ENCODE measurements at regions not wholly inside any gene's neighbourhood (a gene's known extent, or its start where the extent isn't known, plus 50 kb on each side); places are given as distances from the start of the nearest gene placed in this dataset.
"Not testable (repeated sequence)": the region's sequence is repeated elsewhere in the genome, so short reads cannot be mapped to it uniquely, and the experiment has no call there.

DNA sequence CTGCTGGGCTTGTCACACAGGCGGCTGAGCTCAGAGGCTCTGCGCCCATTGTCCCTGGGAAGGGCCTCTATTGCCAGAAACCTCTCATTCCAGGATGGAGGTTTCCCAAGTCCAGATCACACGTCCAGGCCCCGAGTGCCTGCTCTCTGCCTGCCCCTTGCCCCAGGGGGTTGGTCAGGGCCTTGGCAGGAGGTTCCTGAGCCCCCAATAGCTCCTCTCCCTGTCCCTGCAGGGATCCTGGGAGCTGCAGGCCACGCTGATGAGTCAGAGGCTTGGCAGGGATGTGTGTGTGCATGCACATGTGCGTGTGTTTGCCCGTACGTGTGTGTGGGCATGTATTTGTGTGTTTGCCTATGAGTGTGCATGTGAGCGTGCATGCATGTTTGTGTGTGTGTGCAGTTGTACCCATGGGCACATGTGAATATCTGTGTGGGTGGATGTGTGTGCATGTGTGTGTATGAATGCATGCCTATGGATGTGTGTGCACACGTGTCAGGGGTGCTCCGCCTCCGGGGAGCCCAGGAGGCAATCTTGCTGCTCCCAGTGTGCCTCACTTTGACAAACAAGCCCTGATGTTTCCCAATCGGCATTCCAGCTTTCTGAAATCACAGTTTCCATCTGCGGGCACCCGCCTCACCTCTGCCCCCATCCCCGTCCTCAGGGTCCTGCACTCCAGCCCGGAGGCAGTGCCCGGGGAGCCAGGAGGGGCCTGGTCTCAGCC lies 98.4 kb upstream of the GSE1 start:
- DNase-seq (ENCODE audit: low read depth in 2 of 2), result peak; percentile 83 to 87

DNA sequence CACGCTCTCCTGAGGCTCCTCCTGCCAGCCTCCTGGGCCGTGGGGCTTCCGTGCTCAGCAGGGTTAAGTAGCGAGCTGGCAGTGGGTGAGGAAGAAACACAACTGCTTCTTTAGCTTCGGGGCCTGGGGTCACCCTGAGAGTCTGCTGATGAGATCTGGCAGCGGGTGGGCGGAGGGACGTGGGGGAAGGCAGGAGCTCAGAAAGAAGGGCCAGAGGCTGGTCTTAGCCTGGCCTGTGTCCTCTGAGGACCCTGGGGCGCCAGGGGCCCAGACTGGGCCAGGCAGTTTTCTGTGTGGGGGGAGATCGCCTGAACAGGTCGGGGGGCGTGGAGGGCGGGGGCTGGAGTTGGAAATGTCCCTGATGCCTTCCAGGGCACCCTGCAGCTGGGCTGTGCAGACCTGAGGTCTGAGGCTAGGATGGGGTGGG lies 97.8 kb upstream of the GSE1 start:
- no peak for DNase-seq (ENCODE audit: low read depth in 2 of 2)

DNA sequence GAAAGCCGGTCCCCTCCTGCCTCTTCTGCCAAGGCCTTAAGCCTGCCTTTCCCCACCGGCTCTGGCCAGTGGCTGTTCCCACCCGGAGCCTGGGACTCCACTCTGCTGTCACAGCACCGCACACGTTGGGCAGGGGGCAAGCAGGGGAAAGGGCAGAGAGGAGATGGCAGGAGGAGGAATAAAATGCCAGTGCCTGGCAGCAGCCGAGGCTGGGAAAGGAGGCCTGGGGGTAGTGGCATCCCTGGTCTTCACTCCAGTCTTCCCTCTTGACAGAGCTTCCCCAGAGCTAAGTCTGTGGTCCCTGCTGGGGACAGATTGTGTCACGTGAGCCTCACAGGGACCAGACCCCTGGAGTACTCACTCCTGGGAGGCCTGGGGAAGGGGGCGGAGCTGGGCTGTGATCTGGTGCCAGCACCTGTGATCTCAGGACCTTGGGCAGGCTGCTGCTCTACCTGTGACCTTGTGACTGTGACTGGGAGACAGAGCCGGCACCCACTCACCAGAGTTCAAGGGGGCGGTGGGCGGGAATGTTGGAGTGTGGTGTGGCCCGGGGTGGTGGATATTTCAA lies 97.2 kb upstream of the GSE1 start:
- no peak for DNase-seq (ENCODE audit: low read depth in 2 of 2)

DNA sequence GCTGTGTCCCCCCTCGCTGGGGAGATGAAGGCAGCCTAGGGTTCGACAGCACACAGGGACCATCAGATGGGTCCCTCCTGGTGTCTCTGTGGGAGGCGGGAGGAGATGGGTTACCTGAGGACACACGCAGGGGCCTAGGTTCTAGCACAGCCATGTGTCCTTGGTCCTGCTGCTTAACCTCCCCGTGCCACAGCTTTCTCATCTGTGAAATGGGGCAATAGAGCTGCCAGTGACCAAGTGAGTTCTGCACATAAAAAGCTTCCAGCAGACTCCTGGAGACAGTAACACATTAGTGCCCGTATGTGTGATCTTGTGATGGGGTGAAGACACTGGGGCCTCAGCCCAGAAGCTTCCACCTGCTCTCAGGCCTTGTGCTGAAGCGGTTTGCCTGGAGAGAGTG lies 96.0 kb upstream of the GSE1 start:
- DNase-seq (ENCODE audit: low read depth in 2 of 2), result no peak

DNA sequence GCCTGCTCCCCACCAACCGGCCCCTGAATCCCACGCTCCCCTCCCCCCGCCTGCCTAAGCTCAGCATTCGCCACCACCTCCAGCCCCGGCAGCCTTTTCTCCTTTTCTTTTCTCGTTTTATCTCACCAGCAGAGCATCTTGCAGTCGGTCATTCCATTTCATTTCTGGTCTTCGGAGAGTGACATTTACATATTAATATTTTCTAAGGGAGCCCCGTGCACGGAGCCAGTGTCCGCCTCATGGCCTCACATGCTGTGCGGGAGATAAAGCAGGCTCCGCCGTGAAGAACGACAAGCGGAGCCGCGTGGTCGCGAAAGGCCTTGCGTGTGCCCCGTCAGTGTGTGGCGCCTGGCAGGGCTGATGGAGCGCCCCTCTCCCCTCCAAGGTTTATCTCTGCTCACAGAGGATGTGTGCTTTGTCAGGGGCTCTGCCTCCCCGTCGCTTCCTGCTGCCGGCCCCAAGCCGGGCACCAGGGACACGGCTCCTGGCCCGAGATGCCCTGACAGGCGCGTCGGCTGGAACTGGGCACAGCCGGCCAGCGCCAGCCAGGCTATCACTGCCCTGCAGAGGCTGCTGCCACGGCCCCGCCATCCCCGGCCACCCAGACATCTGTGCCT lies 95.5 kb upstream of the GSE1 start:
- DNase-seq (ENCODE audit: low read depth in 2 of 2), result no peak

DNA sequence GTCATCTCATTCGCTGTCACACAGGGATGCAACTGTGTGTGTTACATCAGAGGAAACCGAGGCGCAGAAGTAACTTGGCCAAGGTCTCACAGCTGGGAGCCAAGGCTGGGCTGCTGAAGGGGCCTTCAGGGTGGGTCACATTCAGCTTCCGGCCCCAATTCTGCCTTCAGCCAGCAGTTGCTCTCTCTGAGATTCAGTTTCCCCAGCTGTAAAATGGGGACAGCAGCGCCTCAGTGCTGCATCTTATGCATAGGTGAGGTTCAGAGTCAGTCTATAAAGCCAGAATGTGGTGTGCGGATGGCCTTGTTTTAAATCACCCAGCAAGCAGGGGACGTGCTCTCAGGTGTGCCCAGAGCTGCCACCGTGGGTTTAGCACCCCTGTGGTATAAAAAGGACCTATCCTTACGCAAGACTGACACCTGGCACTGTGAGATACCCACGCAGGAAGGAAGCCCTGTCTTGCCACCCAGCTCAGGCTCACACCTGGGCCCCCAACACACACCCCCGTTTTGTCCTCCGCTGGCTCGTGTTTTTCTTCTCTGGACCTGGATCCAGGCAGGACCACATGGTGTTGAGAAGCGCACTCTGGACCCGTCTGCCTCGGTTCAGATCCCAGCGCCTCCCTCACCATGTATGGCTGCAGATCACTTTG lies 94.6 kb upstream of the GSE1 start:
- no peak for DNase-seq (ENCODE audit: low read depth in 2 of 2)

DNA sequence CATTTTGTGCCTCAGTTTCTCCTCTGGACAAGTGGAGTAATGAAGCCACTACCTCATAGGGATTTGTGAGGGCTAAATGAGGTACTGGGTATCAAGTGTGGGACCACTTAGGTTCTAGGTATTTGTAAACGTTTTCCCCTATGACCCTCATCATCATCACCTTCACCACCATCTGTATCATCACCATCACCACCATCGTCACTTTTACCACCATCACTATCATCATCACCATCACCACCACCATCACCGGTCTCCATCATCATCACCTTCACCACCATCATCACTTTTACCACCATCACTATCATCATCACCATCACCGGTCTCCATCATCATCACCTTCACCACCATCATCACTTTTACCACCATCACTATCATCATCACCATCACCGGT lies 94.1 kb upstream of the GSE1 start:
- DNase-seq (ENCODE audit: low read depth in 2 of 2), result not testable (repeated sequence)

DNA sequence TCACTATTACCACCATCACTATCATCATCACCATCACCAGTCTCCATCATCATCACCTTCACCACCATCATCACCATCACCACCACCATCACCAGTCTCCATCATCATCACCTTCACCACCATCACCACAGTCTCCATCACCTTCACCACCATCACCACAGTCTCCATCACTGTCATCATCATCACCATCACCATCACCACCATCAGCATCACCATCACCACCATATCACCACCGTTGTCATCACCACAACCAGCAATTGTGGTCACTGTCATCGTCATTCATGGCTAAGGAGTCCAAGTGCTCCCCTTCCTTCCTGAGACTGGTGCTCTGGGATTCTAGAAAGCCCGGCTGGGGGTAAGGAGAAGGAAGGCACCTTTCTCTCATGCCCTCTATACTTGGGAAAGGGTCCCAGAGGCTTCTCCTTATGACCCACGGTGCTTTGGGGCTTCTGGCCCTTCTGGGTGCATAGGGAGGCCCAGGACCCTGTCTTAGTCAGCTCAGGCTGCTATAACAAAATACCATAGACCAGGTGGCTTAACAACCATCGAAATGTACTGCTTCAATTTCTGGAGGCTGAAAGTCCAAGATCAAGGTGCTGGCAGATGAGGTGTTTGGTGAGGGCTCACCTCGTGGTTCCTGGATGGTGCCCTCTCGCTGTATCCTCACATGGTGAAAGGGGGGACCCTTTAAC lies 93.4 kb upstream of the GSE1 start:
- no peak for DNase-seq (ENCODE audit: low read depth in 2 of 2)

DNA sequence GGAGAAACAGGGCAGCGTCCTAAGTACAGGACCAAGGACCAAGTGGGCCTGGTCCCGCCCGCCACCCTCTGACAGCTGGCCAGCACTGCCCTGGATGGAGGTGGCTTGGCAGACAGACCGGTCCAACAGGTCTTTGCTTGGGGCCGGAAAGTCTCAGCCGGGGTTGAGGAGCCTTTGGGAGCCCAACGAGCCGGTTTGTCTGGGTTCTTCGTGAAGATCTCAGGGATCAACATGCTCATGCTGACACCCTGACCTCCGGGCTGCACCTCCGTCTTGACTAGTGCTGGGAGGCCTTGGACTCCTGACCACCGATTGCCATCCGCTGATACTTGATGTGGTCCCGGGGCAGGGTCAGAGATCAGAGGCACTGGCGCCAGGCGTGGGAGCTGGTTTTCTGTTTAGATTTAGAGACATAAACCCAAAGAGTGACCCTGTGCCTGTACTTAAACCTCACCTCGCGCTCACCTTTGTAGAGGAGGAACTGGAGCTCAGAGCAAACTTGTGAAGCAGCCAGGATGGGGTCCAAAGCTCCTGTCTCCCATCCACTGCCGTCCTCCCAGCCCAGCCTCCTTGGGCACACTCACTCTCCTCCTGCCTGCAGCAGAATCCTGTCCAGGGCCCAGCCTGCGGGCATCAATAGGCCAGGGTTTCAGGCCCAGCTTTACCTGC lies 92.1 kb upstream of the GSE1 start:
- DNase-seq (ENCODE audit: low read depth in 2 of 2), result no peak

DNA sequence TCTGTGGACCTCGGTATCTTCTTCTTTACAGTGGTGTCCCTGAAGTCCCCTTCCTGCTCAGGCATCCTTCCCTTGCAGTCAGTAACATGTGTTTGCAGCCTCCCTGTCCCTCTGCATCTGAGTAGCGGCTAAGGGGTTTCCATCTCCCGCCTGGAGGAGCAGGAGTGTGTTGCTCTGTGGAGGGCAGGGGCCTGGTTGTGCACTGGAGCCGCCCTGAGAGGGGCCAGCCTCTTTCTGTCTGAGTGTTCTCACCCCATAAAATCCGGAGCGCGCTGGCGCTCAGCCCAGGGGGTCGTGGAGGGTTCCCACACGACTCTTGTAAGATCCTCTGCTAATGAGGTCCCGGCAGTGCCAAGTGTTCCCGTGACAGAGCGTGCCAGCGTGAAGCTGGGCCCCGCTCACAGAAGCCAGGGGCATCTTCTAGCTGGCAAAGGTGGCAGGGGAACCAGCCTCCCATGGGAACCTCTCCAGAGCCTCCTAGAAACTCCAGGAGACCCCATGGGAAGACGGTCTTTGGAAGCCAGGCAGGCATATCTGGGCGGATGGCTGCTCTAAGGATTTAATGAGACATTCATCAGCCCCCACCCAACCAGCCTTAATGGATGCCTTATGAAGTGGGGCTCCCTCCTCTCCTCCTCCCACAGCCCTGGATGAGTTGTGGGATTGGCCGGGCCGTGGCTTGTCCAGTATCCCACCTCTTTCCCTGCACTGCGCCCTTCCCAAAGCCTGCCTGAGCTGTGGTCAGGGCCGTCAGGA lies 91.4 kb upstream of the GSE1 start:
- no peak for DNase-seq (ENCODE audit: low read depth in 2 of 2)

DNA sequence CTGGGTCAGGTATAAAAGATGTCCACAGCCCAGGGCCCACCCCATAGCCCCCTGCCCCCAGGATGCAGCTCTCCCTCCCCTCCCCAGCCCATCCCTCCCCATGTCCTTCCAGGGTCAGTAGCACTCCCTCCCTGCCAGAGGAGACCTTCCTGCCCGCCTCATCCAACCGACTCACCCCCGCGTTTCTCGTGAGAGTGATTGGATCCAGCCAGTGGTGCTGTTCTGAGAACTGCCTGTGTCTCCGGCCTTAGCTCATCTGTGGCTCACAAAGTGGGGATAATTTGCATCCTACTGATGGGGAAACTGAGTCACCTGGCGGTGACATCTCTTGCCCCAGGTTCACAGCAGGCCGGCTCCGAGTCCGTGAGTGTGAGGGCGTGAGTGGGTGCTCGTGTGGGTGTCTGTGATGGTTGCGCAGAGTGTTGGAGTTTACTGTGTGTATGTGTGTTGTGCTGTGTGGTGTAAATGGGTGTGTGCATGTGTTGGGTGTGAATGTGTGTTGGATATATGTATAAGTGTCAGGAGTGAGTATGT lies 90.7 kb upstream of the GSE1 start:
- no peak for DNase-seq (ENCODE audit: low read depth in 2 of 2)

DNA sequence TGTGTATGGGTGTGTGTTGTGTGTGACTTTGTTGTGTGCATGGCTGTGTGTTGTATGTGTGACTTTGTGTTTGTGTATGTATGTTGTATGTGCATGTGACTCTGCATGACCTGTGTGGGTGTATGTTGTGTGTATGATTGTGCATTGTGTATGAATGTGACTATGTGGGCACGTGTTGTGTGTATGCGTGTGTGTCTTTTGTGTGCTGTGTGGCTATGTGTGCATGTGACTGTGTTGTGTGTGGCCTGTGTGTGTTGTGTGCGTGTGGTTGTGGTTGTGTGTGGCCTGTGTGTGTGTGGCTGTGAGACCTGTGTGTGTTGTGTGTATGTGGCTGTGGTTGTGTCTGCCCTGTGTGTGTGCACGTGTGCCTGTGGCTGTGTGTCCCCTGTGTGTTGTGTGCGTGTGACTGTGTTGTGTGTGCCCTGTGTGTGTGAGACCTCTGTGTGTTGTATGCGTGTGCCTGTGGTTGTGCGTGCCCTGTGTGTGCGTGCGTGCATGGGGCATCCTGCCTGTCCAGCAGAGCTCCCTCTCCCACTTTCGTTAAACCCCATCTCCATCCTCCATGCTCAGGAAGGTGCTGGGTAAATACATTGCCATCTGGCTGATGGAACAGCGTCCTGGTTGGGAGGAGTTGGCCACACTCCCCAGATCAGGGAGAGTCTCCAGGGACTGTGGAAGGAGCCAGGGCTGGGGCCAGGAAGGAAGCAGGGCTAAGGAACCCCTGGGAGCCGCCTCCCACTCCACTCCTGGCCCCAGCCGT lies 90.1 kb upstream of the GSE1 start:
- DNase-seq (ENCODE audit: low read depth in 2 of 2), result peak in 1 of 2 experiments; percentile 39

DNA sequence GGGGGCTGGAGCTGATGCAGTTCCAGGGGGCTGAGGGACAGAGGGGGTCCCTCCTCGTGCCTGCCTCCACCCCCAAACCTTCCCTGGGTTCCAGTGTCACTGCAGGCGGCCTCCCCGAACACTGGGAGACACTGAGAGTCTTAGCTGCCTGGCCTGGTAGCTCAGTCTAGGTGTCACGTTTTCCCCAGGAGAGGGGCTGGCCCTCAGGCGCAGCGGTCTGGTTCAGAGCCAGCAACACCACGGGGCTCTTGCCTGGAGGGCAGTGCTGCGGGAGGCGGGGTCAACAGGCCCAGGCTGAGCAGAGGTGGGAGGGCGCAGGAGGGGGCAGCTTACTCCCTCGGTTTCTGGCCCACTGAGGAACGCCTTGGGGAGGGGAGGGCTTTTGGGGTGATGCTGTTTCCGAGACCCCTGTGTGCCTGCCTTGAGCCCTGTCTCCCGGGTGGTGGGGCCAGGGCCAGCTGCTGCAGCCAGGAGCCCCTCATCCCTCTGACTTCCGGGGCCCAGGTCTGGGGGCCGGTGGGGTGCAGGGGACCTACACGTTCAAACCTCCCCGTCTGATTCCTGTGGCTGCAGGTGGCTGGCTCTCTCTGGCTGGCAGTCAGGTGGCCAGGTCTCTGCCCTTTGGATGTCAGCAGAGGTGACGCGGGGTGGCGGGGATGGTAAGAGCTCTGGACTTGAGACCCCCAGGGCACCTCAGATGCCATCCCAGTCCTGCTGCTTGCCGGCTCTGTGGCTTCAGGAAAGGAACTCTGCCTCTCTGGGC lies 89.3 kb upstream of the GSE1 start:
- DNase-seq (ENCODE audit: low read depth in 2 of 2), result no peak

DNA sequence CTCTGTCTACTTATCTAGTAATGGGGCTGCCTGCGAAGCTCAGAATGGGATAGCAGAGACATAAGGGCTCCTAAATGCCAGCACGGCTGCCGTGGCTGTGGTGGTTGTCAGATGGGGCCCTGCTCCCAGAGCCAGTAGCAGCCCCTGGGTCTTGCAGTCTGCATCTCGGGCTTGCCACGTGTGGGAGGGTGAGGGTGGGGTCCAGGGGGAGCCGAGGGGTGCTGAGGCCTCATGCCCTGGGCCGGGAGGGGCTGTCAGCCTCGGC lies 88.8 kb upstream of the GSE1 start:
- no peak for DNase-seq (ENCODE audit: low read depth in 2 of 2)

DNA sequence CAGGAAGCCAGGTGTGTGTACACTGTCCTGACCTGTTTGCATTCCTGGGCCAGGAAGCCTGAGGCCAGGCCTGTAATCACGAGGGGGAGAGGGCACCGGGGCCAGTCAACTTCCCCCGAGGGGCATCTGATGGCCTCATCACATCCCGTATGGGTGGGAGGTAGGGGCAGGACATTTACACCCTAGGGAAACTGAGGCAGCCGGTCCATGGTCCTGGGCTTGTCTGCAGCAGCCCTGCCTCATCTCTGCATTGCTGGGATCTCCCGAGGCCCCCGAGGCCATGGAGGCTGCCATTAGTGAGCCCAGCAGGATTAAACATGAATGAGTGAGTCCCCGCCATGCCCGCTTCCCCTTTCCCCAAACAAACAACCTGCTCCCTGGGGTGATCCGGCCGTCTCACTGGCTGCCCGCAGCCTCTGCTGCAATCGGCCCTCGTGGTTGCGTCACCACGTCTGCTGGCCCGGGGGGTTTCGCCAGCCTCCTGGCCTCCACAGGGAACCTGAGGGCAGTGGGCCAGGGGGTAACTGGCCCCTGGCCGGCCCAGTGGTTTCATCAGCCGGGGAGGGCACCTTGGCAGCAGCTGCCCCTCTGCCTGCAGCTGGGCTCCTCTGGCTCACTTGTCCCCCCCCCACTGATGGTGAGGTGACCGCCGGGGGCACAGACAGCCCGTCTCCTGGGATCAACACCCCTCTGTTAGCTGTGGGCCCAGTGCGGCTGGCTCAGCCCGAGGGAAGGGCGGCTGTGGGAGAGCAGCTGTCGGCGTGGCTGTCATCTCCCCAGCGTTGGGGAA lies 88.3 kb upstream of the GSE1 start:
- no peak for DNase-seq (ENCODE audit: low read depth in 2 of 2)

DNA sequence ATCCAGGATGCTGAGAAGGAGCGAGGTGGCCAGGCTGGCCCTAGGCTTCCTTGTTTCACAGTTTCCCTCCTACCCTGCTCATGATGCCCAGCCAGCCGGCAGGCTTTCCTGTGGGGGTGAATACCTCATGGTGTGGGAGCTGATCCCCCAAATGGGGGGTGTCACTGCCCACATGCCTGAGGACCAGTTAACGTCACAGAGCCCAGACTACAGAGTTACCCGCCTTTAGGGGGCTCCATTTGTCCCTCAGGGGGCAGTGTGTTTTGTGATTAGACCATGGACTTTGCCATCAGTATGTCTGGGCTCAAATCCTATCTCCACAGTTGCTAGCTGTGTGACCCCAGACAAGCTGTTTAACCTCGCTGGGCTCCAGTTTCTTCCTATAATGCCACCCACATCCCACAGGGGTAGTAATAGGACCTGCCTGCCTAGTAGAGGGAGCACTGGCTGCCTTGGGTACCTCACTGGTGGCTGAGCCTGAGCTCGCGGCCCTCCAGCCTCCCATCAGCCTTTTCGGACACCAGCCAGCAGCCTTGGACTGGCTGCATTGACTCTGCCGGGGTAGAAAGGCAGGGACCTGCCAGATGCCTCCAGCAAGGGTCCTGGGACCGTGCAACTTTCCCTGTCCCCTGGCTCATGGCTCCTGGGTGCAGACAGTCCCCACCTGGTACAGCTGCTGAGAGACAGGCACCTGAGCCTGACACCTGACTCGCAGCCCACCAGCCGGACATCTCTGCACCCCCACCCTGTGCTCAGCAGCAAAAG lies 87.5 kb upstream of the GSE1 start:
- no peak for DNase-seq (ENCODE audit: low read depth in 2 of 2)

DNA sequence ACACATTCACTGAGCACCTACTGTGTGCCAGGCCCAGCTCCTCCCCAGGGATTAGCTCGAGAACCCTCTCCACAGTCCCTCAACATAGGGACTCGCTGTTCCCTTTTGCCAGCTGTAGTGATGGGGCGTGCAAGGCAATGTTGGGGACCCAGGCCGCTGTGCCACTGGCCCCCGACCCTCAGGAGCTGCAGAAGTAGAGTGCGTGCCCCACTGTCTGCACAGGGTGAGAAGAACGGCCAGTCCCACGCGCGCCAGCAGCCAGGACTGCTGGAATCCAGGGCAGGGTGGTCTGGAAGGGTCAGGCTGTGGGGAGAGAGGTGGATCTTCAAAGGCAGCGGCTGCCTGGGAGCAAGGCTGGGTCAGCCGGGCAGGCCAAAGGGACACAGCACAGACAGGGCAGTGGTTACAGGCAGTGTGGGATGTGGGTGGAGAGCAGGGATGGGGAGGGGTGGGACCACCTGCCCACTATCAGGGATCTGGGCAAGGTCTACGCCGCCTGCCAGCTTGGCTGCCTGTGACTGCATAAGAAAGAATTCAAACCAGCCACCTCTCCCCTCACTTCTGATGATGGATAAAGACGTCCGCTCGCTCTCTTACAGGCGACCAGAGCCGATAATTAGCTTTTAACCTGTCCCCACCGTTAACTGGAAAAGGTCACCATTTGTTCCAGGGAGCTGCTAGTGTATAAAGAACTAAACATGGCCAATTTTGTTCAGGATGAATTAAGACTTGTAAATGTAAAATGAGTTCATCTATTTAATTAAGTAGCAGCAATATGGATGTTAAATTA lies 86.7 kb upstream of the GSE1 start:
- DNase-seq (ENCODE audit: low read depth in 2 of 2), result no peak

Measured in fibroblast of skin of left quadriceps (primary cell).